ENCODE measurements at regions not wholly inside any gene's neighbourhood (a gene's known extent, or its start where the extent isn't known, plus 50 kb on each side); places are given as distances from the start of the nearest gene placed in this dataset.

- TF ChIP-seq, protein P1, sequence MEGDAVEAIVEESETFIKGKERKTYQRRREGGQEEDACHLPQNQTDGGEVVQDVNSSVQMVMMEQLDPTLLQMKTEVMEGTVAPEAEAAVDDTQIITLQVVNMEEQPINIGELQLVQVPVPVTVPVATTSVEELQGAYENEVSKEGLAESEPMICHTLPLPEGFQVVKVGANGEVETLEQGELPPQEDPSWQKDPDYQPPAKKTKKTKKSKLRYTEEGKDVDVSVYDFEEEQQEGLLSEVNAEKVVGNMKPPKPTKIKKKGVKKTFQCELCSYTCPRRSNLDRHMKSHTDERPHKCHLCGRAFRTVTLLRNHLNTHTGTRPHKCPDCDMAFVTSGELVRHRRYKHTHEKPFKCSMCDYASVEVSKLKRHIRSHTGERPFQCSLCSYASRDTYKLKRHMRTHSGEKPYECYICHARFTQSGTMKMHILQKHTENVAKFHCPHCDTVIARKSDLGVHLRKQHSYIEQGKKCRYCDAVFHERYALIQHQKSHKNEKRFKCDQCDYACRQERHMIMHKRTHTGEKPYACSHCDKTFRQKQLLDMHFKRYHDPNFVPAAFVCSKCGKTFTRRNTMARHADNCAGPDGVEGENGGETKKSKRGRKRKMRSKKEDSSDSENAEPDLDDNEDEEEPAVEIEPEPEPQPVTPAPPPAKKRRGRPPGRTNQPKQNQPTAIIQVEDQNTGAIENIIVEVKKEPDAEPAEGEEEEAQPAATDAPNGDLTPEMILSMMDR (IDR thresholded peaks at IDR 0.05; ENCODE audit: control insufficient read depth, insufficient read depth, low read depth, low read length, missing control alignments): no peak
- no peak overlapping the region for H3K4me3 ChIP-seq (ENCODE audit: control insufficient read depth, low read depth, low read length)
- no peak for DNase-seq (ENCODE audit: low read depth)
Measured at GRCh38 chr5:107776922-107777740, 106.4 kb upstream of the EFNA5 start.

- H3K4me3 ChIP-seq (ENCODE audit: control insufficient read depth, low read depth, low read length): no peak overlapping the region
- no peak for DNase-seq (ENCODE audit: low read depth)
- TF ChIP-seq, protein P1 (IDR thresholded peaks at IDR 0.05; ENCODE audit: control insufficient read depth, insufficient read depth, low read depth, low read length, missing control alignments): no peak
Measured at GRCh38 chr5:107776506-107776905, 105.8 kb upstream of the EFNA5 start.

- no peak overlapping the region for H3K4me3 ChIP-seq (ENCODE audit: control insufficient read depth, low read depth, low read length)
- no peak for DNase-seq (ENCODE audit: low read depth)
- TF ChIP-seq, protein P1 (IDR thresholded peaks at IDR 0.05; ENCODE audit: control insufficient read depth, insufficient read depth, low read depth, low read length, missing control alignments): no peak
Measured at GRCh38 chr5:107774316-107774715, 103.6 kb upstream of the EFNA5 start.

GRCh38 chr5:107773479-107773878, 102.7 kb upstream of the EFNA5 start:
- no peak overlapping the region for H3K4me3 ChIP-seq (ENCODE audit: control insufficient read depth, low read depth, low read length)
- no peak for DNase-seq (ENCODE audit: low read depth)
- TF ChIP-seq, protein P1 (IDR thresholded peaks at IDR 0.05; ENCODE audit: control insufficient read depth, insufficient read depth, low read depth, low read length, missing control alignments): no peak

DNA sequence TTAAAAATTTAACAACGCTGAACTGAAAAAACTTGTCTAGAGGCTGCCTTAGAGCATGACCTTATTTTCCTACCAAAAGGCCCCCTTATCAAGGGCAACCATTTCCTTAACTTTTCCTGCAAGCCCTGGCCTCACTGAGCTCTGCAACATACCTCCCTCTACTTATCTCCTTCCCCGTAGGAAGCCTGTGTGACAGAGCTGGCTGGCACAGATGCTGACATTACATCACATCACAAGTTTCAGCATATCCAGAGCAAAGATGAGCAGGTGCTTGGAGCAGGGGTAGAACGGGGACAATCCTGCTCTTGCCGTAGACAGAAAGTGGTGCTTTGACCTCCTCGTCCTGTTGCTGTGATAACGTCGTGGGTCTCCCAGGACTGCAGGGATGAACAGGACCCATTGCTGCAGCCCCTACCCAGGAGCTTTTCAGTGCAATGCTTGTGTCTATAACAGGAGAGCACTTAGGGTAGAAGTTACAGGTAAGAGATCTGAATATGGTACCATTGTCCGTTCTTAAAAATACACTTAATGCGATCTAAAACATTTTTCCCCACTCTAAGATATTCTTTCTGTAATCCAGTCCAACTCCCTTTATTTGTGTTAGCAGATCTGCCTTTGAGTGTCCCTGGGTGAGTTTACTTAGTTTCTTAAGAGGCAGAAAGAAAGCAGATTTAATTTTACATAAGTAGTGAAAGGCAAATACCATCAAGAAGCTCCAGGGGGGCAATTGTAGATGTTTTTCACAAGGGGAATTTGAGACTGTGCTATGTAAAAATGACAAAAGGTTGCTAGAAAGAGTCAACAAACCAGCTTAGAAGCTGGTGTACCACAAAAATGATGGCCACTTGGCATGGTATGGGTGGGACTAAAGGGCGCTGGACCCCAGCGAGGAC, 101.9 kb upstream of the EFNA5 start:
- DNase-seq (ENCODE audit: low read depth): no peak
- TF ChIP-seq, protein P1 (IDR thresholded peaks at IDR 0.05; ENCODE audit: control insufficient read depth, insufficient read depth, low read depth, low read length, missing control alignments): no peak
- H3K4me3 ChIP-seq (ENCODE audit: control insufficient read depth, low read depth, low read length): no peak overlapping the region

- H3K4me3 ChIP-seq (ENCODE audit: control insufficient read depth, low read depth, low read length): no peak overlapping the region
Measured at GRCh38 chr5:107771926-107772325, 101.2 kb upstream of the EFNA5 start.

More at GRCh38 chr5:107771926-107772325, 101.2 kb upstream of the EFNA5 start:
- no peak for DNase-seq (ENCODE audit: low read depth)
- TF ChIP-seq, protein P1 (IDR thresholded peaks at IDR 0.05; ENCODE audit: control insufficient read depth, insufficient read depth, low read depth, low read length, missing control alignments): no peak
